Right ventricle myocardium superior (tissue), 1 donor: ENCODE measurements at regions not wholly inside any gene's neighbourhood (a gene's known extent, or its start where the extent isn't known, plus 50 kb on each side); places are given as distances from the start of the nearest gene placed in this dataset.

Experiments used
- ATAC-seq: fragments of 200-7000 bp; cut with Tn5 transposase; one replicate; pipeline ENCODE4 v1.9.1; 2020; ENCODE audit warnings: mild to moderate bottlenecking; ENCODE audit not compliant: poor library complexity
- DNase-seq: peaks from one replicate; pipeline ENCODE4 v3.0.0-alpha.2; 2020
- intact Hi-C: fragments of 100-400 bp; cut with DNase I; formaldehyde crosslinking; loops from one replicate; pipeline ENCODE4 v1.11.2; 2022
- donor health status: DM: no; HTN: yes; CAD: no; lungs with severe emphysema.

DNA sequence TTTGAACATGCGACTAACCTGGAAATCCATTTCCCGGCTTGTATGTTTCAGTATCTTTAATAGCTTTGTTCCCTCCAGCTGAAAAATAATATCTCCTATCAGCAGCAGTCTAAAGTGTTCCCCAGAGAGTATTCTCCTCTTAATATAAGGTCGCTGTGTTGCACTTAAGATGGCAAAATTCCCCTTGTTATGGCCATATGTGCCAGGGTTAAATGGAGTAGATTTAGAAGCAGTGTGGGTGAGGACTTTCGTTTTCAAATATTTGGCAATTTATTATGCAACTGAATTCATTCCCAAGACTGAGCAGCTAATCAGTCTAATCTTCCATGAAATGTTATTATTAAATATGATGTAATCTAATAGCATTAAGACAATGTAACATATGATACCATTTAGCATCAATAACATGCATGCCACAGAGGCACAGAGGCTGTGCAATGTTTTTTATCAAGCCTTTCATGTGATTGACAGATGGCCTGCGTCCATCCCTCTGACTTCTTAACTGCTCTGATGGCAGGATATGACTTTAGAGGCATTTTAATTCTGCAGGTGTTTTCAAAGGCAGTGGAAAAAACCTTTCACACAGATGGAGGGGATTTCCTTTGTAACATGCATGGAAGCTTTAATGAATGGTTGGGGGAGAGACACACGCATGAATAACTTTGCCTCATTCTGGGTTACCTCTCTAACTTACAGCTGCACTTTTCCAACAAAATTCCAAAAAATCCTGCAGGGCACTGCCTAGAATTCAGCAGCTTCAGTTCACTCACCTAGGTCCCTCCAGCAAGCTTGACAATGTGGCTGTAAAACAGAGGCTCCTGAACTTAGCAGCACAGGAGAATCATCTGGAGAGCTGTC lies 55.1 kb upstream of the ZPBP start:
- ATAC-seq (no peak), DNase-seq (no peak)
- intact Hi-C loops = no loop called here

DNA sequence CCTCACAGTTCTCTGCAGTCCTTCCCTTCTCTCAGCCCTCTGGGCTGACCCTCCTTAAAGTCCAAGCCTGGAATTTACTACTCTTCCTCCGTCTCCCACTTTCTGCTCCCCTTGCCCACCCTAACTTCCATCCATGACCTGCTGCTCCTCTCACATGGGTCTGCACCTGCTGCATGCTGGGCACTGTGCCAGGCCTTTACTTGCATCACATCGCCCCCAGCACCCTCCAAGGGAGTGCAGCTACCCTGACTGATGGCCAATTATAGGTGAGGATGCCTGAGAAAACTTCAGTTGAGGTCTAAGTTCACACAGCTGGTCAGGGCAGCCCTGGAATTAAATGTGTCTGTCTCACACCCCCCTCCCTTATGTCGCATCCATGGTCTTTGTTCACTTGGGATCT lies 53.6 kb upstream of the ZPBP start:
- no peak for DNase-seq
- ATAC-seq = no peak
- intact Hi-C loops = no loop called here

DNA sequence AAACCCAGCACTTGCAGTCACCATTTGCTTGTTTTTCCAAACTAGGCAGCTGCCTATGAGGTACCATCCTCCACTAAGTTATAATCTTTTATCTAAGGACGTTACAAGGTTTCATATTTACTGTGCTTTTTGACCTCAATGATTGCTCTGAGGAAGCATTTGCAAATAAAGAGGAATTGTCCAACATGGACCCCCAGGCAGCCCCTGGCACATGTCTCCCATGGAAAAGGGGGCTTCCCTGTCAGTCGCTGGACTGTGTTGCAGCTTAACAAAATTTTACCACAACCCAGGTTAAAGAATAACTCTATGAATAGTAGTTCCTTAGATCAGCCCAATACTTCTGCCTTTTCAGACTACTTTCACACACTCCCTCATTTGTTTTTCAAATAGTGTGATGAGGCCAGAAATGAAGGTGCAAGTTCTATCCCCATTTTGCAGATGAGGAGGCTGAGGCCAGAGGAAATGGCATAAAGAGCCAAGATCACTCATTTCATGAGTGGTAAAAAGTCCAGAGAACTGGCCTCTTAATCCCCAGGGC lies 52.8 kb upstream of the ZPBP start:
- ATAC-seq = no peak
- intact Hi-C loops = no loop called here
- DNase-seq = no peak

DNA sequence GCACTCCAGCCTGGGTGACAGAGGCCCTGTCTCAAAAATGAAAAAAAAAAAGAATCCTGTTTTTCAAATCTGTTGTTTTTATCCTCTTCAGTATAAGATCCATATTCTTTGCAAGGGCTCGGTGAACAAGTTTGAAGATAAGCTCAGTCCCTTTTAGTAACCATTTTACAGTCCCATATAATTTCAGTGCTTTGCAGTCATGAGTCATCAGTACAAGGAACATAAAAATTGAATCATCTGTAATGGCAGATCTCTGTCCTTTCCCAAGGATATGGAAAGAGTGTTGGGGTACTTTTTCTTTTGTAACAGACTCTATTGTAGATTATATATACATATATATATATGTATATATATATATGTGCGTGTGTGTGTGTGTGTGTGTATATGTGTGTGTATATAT lies 52.2 kb upstream of the ZPBP start:
- DNase-seq (no peak), ATAC-seq (no peak)
- intact Hi-C loops = no loop called here
